PC-9 (cell line): ENCODE measurements at regions not wholly inside any gene's neighbourhood (a gene's known extent, or its start where the extent isn't known, plus 50 kb on each side); places are given as distances from the start of the nearest gene placed in this dataset.

ENCODE experiments used
- CTCF ChIP-seq: fragments of 200-600 bp; sonication (generic); conservative IDR thresholded peaks from 2 replicates; pipeline ENCODE4 v1.6.1; 2017; ENCODE audit warnings: mixed run types, antibody characterized with exemption, mild to moderate bottlenecking, moderate library complexity
- EZH2 ChIP-seq: fragments of 200-600 bp; sonication (generic); IDR thresholded peaks from 2 replicates; pipeline ENCODE4 v1.8.0; 2017; ENCODE audit warnings: antibody characterized with exemption, low read depth

- TF ChIP-seq CTCF: no peak
- TF ChIP-seq EZH2: no peak
These were observed 803.2 kb downstream of the TBC1D22A start for GRCh38 chr22:47565607-47566006.
